ENCODE measurements at regions not wholly inside any gene's neighbourhood (a gene's known extent, or its start where the extent isn't known, plus 50 kb on each side); places are given as distances from the start of the nearest gene placed in this dataset.
A peak's percentile ranks its signal among the peaks of the same experiment; 100 is the strongest.
"Not testable (repeated sequence)": the region's sequence is repeated elsewhere in the genome, so short reads cannot be mapped to it uniquely, and the experiment has no call there.

GRCh38 chr3:16011376-16011775, 163.1 kb upstream of the GALNT15 start:
- H3K27ac Mint-ChIP-seq (ENCODE audit: unreplicated experiment): no peak overlapping the region
- DNase-seq (ENCODE audit: low spot score): no peak
- H3K9me3 Mint-ChIP-seq (ENCODE audit: low read depth): peaks cover 11% of the 10 kb centered on the region
- H3K4me3 Mint-ChIP-seq (ENCODE audit: unreplicated experiment): no peak overlapping the region
- H3K36me3 Mint-ChIP-seq (ENCODE audit: low read depth): peaks cover 2% of the 10 kb centered on the region
- peaks cover 16% of the 10 kb centered on the region for H3K4me1 Mint-ChIP-seq (ENCODE audit: low read depth)
- H3K27me3 Mint-ChIP-seq (ENCODE audit: low read depth): no peaks in the 10 kb centered on the region
- TF ChIP-seq, protein P1, sequence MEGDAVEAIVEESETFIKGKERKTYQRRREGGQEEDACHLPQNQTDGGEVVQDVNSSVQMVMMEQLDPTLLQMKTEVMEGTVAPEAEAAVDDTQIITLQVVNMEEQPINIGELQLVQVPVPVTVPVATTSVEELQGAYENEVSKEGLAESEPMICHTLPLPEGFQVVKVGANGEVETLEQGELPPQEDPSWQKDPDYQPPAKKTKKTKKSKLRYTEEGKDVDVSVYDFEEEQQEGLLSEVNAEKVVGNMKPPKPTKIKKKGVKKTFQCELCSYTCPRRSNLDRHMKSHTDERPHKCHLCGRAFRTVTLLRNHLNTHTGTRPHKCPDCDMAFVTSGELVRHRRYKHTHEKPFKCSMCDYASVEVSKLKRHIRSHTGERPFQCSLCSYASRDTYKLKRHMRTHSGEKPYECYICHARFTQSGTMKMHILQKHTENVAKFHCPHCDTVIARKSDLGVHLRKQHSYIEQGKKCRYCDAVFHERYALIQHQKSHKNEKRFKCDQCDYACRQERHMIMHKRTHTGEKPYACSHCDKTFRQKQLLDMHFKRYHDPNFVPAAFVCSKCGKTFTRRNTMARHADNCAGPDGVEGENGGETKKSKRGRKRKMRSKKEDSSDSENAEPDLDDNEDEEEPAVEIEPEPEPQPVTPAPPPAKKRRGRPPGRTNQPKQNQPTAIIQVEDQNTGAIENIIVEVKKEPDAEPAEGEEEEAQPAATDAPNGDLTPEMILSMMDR (IDR thresholded peaks at IDR 0.05): no peak

DNA sequence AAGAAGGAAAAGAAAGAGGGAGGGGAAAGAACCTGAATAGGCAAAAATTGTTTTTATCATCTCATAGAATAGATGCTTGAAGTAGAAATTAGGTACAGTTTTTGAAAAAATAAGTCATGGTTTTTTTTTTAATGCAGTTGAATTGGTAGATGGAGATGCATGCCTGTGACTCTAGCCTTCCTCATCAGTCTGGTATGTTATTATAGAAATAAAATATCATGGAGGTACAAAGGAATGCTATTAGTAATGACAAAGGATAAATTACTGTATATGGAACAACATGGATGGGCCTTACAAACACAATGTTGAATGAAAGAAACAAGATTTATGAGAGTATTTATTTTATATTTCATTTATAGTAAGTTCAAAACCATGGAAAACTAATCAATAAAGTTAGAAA, 162.4 kb upstream of the GALNT15 start:
- DNase-seq (ENCODE audit: low spot score): no peak
- H3K36me3 Mint-ChIP-seq (ENCODE audit: low read depth): peaks cover 2% of the 10 kb centered on the region
- H3K27me3 Mint-ChIP-seq (ENCODE audit: low read depth): no peaks in the 10 kb centered on the region
- TF ChIP-seq, protein P1 (IDR thresholded peaks at IDR 0.05): no peak
- no peak overlapping the region for H3K4me3 Mint-ChIP-seq (ENCODE audit: unreplicated experiment)
- peak overlapping the region; percentile 80 for H3K27ac Mint-ChIP-seq (ENCODE audit: unreplicated experiment)
- peaks cover 16% of the 10 kb centered on the region for H3K4me1 Mint-ChIP-seq (ENCODE audit: low read depth)
- H3K9me3 Mint-ChIP-seq (ENCODE audit: low read depth): peaks cover 11% of the 10 kb centered on the region

DNA sequence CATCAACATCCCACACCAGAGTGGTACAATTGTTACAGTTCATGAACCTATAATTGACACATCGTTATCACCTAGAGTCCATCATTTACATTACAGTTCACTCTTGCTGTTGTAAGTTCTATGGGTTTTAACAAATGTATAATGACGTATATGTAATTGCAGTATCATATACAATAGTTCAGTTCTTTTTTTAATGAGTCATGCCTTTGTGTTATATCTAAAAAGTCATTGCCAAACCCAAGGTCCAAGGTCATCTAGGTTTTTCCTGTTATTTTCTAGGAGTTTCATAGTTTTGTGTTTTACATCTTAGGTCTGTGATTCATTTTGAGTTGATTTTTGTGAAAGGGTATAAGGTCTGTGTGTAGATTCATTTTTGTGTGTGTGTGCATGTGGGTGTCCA, 160.9 kb upstream of the GALNT15 start:
- no peaks in the 10 kb centered on the region for H3K27me3 Mint-ChIP-seq (ENCODE audit: low read depth)
- no peak overlapping the region for H3K4me3 Mint-ChIP-seq (ENCODE audit: unreplicated experiment)
- H3K4me1 Mint-ChIP-seq (ENCODE audit: low read depth): peaks cover 16% of the 10 kb centered on the region
- no peak for DNase-seq (ENCODE audit: low spot score)
- no peaks in the 10 kb centered on the region for H3K36me3 Mint-ChIP-seq (ENCODE audit: low read depth)
- H3K27ac Mint-ChIP-seq (ENCODE audit: unreplicated experiment): no peak overlapping the region
- H3K9me3 Mint-ChIP-seq (ENCODE audit: low read depth): no peaks in the 10 kb centered on the region
- TF ChIP-seq, protein P1 (IDR thresholded peaks at IDR 0.05): no peak

GRCh38 chr3:16021801-16022200, 152.7 kb upstream of the GALNT15 start:
- not testable (repeated sequence) for H3K36me3 Mint-ChIP-seq (ENCODE audit: low read depth); H3K4me1 Mint-ChIP-seq (ENCODE audit: low read depth); H3K27ac Mint-ChIP-seq (ENCODE audit: unreplicated experiment); DNase-seq (ENCODE audit: low spot score); H3K4me3 Mint-ChIP-seq (ENCODE audit: unreplicated experiment); H3K9me3 Mint-ChIP-seq (ENCODE audit: low read depth); H3K27me3 Mint-ChIP-seq (ENCODE audit: low read depth)

DNA sequence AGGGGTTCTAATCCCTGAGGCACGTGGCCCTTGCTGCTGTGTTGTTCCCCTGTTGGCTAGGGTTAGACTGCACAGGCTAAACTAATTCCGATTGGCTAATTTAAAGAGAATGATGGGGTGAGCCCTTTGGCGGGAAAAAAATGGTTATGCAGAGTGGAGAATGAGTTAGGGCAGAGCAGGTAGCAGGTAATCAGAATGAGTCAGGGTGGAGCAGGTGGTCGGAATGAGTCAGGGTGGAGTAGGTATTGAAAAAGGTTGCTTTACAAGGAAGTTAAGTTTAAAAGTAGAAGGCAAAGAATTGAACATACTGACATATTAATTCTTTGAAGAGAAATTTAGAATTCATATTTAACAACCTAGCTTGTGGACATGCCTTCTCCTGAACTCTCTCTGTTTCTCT, 150.6 kb upstream of the GALNT15 start:
- H3K27me3 Mint-ChIP-seq (ENCODE audit: low read depth); H3K9me3 Mint-ChIP-seq (ENCODE audit: low read depth); H3K4me3 Mint-ChIP-seq (ENCODE audit: unreplicated experiment); H3K36me3 Mint-ChIP-seq (ENCODE audit: low read depth); H3K27ac Mint-ChIP-seq (ENCODE audit: unreplicated experiment); DNase-seq (ENCODE audit: low spot score): not testable (repeated sequence)
- peaks cover 21% of the 10 kb centered on the region for H3K4me1 Mint-ChIP-seq (ENCODE audit: low read depth)

GRCh38 chr3:16024548-16024947, 149.9 kb upstream of the GALNT15 start:
- DNase-seq (ENCODE audit: low spot score): no peak
- peaks cover 3% of the 10 kb centered on the region for H3K9me3 Mint-ChIP-seq (ENCODE audit: low read depth)
- H3K4me3 Mint-ChIP-seq (ENCODE audit: unreplicated experiment): no peak overlapping the region
- H3K27me3 Mint-ChIP-seq (ENCODE audit: low read depth): no peaks in the 10 kb centered on the region
- TF ChIP-seq, protein P1 (IDR thresholded peaks at IDR 0.05): no peak
- H3K4me1 Mint-ChIP-seq (ENCODE audit: low read depth): peaks cover 25% of the 10 kb centered on the region
- no peaks in the 10 kb centered on the region for H3K36me3 Mint-ChIP-seq (ENCODE audit: low read depth)
- no peak overlapping the region for H3K27ac Mint-ChIP-seq (ENCODE audit: unreplicated experiment)

Data from chondrocyte (in vitro differentiated cells).